ENCODE measurements at regions not wholly inside any gene's neighbourhood (a gene's known extent, or its start where the extent isn't known, plus 50 kb on each side); places are given as distances from the start of the nearest gene placed in this dataset.

DNA sequence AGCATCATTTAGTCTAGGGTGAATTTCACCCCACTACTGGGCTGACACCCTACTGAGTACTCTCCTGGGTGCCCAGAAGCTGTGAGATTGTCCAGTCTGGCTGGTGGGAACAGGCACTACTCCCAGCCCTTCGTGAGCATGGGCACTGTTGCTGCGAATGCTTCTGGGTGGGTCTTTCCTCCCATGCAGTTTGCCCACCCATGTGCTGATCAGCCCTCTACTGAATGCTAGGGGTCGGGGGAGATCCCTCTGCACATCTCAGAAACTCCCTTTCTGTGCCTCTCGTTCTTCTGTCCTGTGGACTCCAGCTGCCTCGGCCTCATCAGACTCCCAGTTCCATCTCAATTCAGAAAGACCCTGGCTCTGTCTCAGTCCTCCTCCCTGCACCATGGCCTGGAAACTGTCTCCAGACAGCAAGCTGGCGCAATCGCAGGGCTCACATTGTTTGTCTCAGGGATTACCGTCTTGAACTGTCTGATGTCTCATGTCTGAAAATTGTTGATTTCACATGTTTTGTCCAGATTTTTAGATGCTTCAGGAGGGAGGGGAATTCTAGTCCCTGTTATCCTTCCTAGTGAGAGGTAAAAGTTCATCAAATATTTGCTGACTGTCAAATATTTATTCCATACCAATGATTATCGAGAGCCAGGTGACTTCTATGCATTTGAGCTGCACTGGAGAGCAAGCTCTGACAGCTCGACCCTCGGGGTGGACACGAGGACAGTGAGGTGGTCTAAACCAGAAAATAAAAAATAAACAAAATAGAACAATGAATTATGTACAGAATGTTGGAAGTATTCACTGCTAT, 316.6 kb upstream of the RTL1 start:
- Mint-ChIP-seq H3K27ac (no peak overlapping the region), H3K9me3 (peaks cover under 1 to 1% of the 10 kb centered on the region in 2 donors), H3K4me1 (ENCODE audit: low read depth) (no peaks in the 10 kb centered on the region), H3K27me3 (ENCODE audit: low read depth) (peaks cover 6% of the 10 kb centered on the region), H3K4me3 (no peak overlapping the region), H3K36me3 (ENCODE audit: insufficient read depth in 2 of 2) (no peaks in the 10 kb centered on the region)
- no peak for DNase-seq
- no peak for ATAC-seq (replicated peaks in 1 of 2)

- Mint-ChIP-seq H3K9me3 (peaks cover 0 to 1% of the 10 kb centered on the region in 2 donors), H3K4me3 (no peak overlapping the region), H3K36me3 (ENCODE audit: insufficient read depth in 2 of 2) (no peaks in the 10 kb centered on the region), H3K27me3 (ENCODE audit: low read depth) (peaks cover 6% of the 10 kb centered on the region), H3K4me1 (ENCODE audit: low read depth) (peaks cover 5% of the 10 kb centered on the region), H3K27ac (no peak overlapping the region)
- no peak for ATAC-seq (replicated peaks in 1 of 2)
- no peak for DNase-seq
Measured at GRCh38 chr14:101220921-101221510, 317.5 kb upstream of the RTL1 start.

GRCh38 chr14:101221549-101222160, 318.1 kb upstream of the RTL1 start:
- peaks cover 5% of the 10 kb centered on the region for H3K4me1 Mint-ChIP-seq (ENCODE audit: low read depth)
- H3K9me3 Mint-ChIP-seq: peaks cover 0 to 1% of the 10 kb centered on the region in 2 donors
- DNase-seq (no peak), ATAC-seq (replicated peaks in 1 of 2) (no peak)
- no peak overlapping the region for H3K27ac Mint-ChIP-seq
- no peak overlapping the region for H3K4me3 Mint-ChIP-seq
- no peaks in the 10 kb centered on the region for H3K36me3 Mint-ChIP-seq (ENCODE audit: insufficient read depth in 2 of 2)
- peaks cover 6% of the 10 kb centered on the region for H3K27me3 Mint-ChIP-seq (ENCODE audit: low read depth)

GRCh38 chr14:101222362-101223070, 319.0 kb upstream of the RTL1 start:
- ATAC-seq (replicated peaks in 1 of 2) (no peak), DNase-seq (no peak)
- Mint-ChIP-seq H3K9me3 (peaks cover 0 to 1% of the 10 kb centered on the region in 2 donors), H3K36me3 (ENCODE audit: insufficient read depth in 2 of 2) (no peaks in the 10 kb centered on the region), H3K4me1 (ENCODE audit: low read depth) (peaks cover 5% of the 10 kb centered on the region), H3K27me3 (ENCODE audit: low read depth) (peaks cover 6% of the 10 kb centered on the region), H3K27ac (no peak overlapping the region), H3K4me3 (no peak overlapping the region)

DNA sequence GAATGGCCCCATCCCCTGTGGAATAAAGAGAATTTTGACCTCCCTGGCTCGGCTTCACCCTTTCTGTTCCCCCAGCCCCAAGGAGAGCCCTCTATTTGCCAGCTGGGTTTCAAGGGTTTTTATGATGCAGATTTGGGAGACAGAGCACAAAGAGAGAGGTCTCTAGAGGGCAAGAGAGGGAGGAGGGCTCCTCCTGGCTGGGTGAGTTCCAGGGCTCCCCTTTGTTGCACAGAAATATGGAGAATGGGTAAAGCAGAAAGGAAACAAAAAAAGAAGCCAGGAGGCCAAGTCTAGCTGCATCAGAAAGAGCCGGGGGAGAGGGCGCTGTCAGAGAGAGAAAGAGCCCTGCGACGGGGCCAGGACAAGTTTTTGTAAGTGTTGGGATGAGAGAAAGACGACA, 319.6 kb upstream of the RTL1 start:
- DNase-seq: no peak

GRCh38 chr14:101223561-101224162, 320.1 kb upstream of the RTL1 start:
- Mint-ChIP-seq H3K9me3 (peaks cover 0 to 1% of the 10 kb centered on the region in 2 donors), H3K27me3 (ENCODE audit: low read depth) (peaks cover 6% of the 10 kb centered on the region), H3K27ac (no peak overlapping the region), H3K36me3 (ENCODE audit: insufficient read depth in 2 of 2) (no peaks in the 10 kb centered on the region), H3K4me3 (no peak overlapping the region), H3K4me1 (ENCODE audit: low read depth) (peaks cover 5% of the 10 kb centered on the region)
- ATAC-seq (replicated peaks in 1 of 2) (no peak), DNase-seq (no peak)

More for the DNA sequence above, 319.6 kb upstream of the RTL1 start:
- H3K27me3 Mint-ChIP-seq (ENCODE audit: low read depth): peaks cover 6% of the 10 kb centered on the region
- no peak for ATAC-seq (replicated peaks in 1 of 2)
- H3K36me3 Mint-ChIP-seq (ENCODE audit: insufficient read depth in 2 of 2): no peaks in the 10 kb centered on the region
- H3K4me1 Mint-ChIP-seq (ENCODE audit: low read depth): peaks cover 5% of the 10 kb centered on the region
- H3K4me3 Mint-ChIP-seq: no peak overlapping the region
- H3K9me3 Mint-ChIP-seq: peaks cover 0 to 1% of the 10 kb centered on the region in 2 donors
- H3K27ac Mint-ChIP-seq: no peak overlapping the region

GRCh38 chr14:101224356-101225156, 321.0 kb upstream of the RTL1 start:
- no peak overlapping the region for H3K4me3 Mint-ChIP-seq
- peaks cover 6% of the 10 kb centered on the region for H3K27me3 Mint-ChIP-seq (ENCODE audit: low read depth)
- peaks cover 5% of the 10 kb centered on the region for H3K4me1 Mint-ChIP-seq (ENCODE audit: low read depth)
- DNase-seq (no peak), ATAC-seq (replicated peaks in 1 of 2) (no peak)
- H3K36me3 Mint-ChIP-seq (ENCODE audit: insufficient read depth in 2 of 2): no peaks in the 10 kb centered on the region
- H3K27ac Mint-ChIP-seq: no peak overlapping the region
- peaks cover 0 to 1% of the 10 kb centered on the region in 2 donors for H3K9me3 Mint-ChIP-seq

- no peaks in the 10 kb centered on the region for H3K36me3 Mint-ChIP-seq (ENCODE audit: insufficient read depth in 2 of 2)
- DNase-seq (no peak), ATAC-seq (replicated peaks in 1 of 2) (peak; percentile 19 to 20)
- no peak overlapping the region for H3K27ac Mint-ChIP-seq
- no peak overlapping the region for H3K4me3 Mint-ChIP-seq
- peaks cover 5% of the 10 kb centered on the region for H3K4me1 Mint-ChIP-seq (ENCODE audit: low read depth)
- peaks cover 6% of the 10 kb centered on the region for H3K27me3 Mint-ChIP-seq (ENCODE audit: low read depth)
- H3K9me3 Mint-ChIP-seq: peaks cover 0 to 1% of the 10 kb centered on the region in 2 donors
Measured at GRCh38 chr14:101225157-101226152, 321.9 kb upstream of the RTL1 start.

DNA sequence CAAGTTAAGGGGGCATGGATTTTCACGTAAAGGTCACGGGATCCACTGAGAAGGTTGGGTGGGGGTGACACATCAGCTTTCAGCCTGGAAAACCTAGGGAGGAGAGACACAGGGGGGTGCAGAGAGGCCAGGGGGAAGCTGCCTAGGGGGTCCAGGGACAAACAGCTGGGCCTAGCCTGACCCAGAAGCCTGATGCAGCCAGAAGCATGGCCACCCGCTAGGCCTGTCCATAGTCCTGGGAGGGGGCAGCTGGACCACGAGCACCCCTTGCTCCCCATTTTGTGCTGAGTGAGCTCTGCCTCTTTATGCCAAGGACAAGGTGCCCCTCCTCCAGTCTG, 322.7 kb upstream of the RTL1 start:
- no peak for DNase-seq
- H3K27ac Mint-ChIP-seq: no peak overlapping the region
- ATAC-seq (replicated peaks in 1 of 2): no peak

DNA sequence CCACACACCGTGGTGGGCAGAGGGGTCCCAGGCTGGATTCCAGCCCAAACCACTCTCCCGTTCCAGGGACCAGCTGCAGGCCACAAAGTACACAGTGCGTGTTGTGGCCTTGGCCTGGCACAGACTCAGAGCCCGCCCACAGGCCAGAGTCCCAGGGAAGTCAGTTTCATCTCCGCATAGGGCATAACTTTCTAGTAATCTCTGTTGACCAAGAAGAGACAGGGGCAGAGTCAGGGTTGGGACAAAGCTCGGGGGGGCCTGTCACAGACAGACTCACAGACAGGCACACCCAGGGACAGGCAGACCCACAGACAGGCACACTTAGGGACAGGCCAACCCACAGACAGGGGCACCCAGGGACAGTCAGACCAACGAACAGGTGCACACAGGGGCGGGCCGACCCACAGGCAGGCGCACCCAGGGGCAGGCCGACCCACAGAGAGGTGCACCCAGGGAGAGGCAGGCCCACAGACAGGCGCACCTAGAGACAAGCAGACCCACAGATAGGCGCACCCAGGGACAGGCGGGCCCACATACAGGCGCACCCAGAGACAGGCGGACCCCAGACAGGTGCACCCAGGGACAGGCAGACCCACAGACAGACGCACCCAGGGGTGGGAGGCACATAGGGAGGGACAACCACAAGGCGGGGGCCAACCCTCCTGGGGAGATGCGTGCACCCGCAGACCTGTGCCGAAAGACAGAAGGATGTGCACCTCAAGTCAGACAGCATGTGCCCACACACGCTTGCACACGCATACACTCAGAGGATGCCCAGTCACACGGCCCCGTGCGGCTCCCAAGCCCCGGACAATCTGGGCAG, 323.3 kb upstream of the RTL1 start:
- H3K27ac Mint-ChIP-seq: no peak overlapping the region
- H3K27me3 Mint-ChIP-seq (ENCODE audit: low read depth): peaks cover 6% of the 10 kb centered on the region
- ATAC-seq (replicated peaks in 1 of 2) (no peak), DNase-seq (no peak)
- no peaks in the 10 kb centered on the region for H3K36me3 Mint-ChIP-seq (ENCODE audit: insufficient read depth in 2 of 2)
- no peak overlapping the region for H3K4me3 Mint-ChIP-seq
- peaks cover 5% of the 10 kb centered on the region for H3K4me1 Mint-ChIP-seq (ENCODE audit: low read depth)
- H3K9me3 Mint-ChIP-seq: no peaks in the 10 kb centered on the region

More for the DNA sequence above, 322.7 kb upstream of the RTL1 start:
- H3K9me3 Mint-ChIP-seq: peaks cover 0 to 1% of the 10 kb centered on the region in 2 donors
- H3K4me3 Mint-ChIP-seq: no peak overlapping the region
- no peaks in the 10 kb centered on the region for H3K36me3 Mint-ChIP-seq (ENCODE audit: insufficient read depth in 2 of 2)
- H3K4me1 Mint-ChIP-seq (ENCODE audit: low read depth): peaks cover 5% of the 10 kb centered on the region
- peaks cover 6% of the 10 kb centered on the region for H3K27me3 Mint-ChIP-seq (ENCODE audit: low read depth)

Data from activated T-cell treated with anti-CD3 and anti-CD28 coated beads, Interleukin-2, amount 50 U/mL, for 72 hours (primary cell).